Parathyroid adenoma (tissue), 2 donors: ENCODE measurements at regions not wholly inside any gene's neighbourhood (a gene's known extent, or its start where the extent isn't known, plus 50 kb on each side); places are given as distances from the start of the nearest gene placed in this dataset.

ENCODE experiments used
- H2AFZ ChIP-seq: fragments of 300-600 bp; sonication (generic); one replicate; pipeline ENCODE4 v1.7.0; 2017; ENCODE audit warnings: antibody characterized with exemption, mild to moderate bottlenecking
- H3K27ac ChIP-seq: fragments of 300-600 bp; sonication (generic); one replicate; pipeline ENCODE4 v1.7.0; 2017
- H3K27me3 ChIP-seq: fragments of 300-600 bp; sonication (generic); one replicate; pipeline ENCODE4 v1.7.0; 2017; ENCODE audit warnings: low read length; ENCODE audit not compliant: control insufficient read depth, insufficient read depth
- H3K36me3 ChIP-seq: fragments of 300-600 bp; sonication (generic); one replicate; pipeline ENCODE4 v1.7.0; 2017; ENCODE audit warnings: low read length; ENCODE audit not compliant: control insufficient read depth, insufficient read depth
- H3K4me1 ChIP-seq: fragments of 300-600 bp; sonication (generic); one replicate; pipeline ENCODE4 v1.7.0; 2017; ENCODE audit warnings: control low read depth
- H3K4me2 ChIP-seq: fragments of 300-600 bp; sonication (generic); one replicate; pipeline ENCODE4 v1.7.0; 2017; ENCODE audit warnings: low read length
- H3K4me3 ChIP-seq: fragments of 300-600 bp; sonication (generic); one replicate; pipeline ENCODE4 v1.7.0; 2017; ENCODE audit warnings: low read depth, low read length
- H3K79me2 ChIP-seq: fragments of 300-600 bp; sonication (generic); one replicate; pipeline ENCODE4 v1.7.0; 2017; ENCODE audit warnings: control low read depth
- H3K9ac ChIP-seq: fragments of 300-600 bp; sonication (generic); one replicate; pipeline ENCODE4 v1.7.0; 2017; ENCODE audit warnings: mild to moderate bottlenecking
- H3K9me3 ChIP-seq: fragments of 300-600 bp; sonication (generic); one replicate; pipeline ENCODE4 v1.7.0; 2017; ENCODE audit warnings: low read length; ENCODE audit not compliant: control insufficient read depth
- TF ChIP-seq, protein P1 (sequence below): fragments of 300-600 bp; sonication (generic); IDR thresholded peaks from one replicate; pipeline ENCODE4 v1.7.0; 2017; ENCODE audit warnings: antibody characterized with exemption, mild to moderate bottlenecking
- donor health status: primary hyperparathyroidism.

DNA sequence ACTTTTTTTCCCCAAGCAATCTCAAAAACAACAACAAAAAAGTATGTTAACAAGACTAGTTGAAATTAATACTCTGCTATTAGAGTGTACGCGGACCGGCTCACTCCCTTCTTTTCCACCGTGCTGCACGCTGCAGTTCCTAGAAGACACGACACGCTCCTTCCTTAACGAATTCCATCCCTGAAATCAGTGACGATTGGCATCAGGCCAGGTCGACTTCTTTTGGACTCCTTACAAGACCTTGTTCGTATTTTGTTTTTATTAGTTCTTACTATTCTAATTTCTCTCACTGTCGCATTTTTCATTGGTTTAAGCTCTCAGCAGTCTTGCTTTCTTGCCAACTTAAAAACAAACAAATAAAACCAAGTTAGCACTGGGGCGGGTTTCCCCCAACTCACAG lies 175.8 kb upstream of the PITX2 start:
- Histone ChIP-seq H3K9ac (no peak overlapping the region), H3K4me2 (no peak overlapping the region), H3K9me3 (peaks cover 2% of the 10 kb centered on the region), H3K36me3 (no peaks in the 10 kb centered on the region), H2AFZ (no peak overlapping the region), H3K4me1 (no peaks in the 10 kb centered on the region), H3K4me3 (no peak overlapping the region), H3K27me3 (no peaks in the 10 kb centered on the region), H3K27ac (no peak overlapping the region), H3K79me2 (no peaks in the 10 kb centered on the region)
- TF ChIP-seq, protein P1, sequence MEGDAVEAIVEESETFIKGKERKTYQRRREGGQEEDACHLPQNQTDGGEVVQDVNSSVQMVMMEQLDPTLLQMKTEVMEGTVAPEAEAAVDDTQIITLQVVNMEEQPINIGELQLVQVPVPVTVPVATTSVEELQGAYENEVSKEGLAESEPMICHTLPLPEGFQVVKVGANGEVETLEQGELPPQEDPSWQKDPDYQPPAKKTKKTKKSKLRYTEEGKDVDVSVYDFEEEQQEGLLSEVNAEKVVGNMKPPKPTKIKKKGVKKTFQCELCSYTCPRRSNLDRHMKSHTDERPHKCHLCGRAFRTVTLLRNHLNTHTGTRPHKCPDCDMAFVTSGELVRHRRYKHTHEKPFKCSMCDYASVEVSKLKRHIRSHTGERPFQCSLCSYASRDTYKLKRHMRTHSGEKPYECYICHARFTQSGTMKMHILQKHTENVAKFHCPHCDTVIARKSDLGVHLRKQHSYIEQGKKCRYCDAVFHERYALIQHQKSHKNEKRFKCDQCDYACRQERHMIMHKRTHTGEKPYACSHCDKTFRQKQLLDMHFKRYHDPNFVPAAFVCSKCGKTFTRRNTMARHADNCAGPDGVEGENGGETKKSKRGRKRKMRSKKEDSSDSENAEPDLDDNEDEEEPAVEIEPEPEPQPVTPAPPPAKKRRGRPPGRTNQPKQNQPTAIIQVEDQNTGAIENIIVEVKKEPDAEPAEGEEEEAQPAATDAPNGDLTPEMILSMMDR, result no peak

DNA sequence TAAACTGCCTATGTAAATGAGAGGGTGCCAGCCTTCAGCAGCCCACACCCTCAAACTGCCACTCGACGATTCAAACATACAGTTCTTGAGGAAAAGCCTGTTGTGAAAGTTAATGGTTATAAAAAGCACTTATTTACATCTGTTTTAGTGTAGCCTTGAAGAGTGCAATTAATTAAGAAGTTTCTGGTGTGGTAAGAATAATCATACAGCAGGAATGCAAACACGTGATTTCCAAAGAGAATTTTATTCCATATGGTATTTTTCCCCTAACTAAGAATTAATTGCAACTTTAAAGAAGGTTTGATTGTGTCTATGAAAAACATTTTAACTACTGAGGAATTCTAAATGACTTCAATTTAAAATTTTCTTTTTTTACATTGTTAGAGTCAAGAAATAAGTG lies 176.3 kb upstream of the PITX2 start:
- Histone ChIP-seq H3K9me3 (peaks cover 2% of the 10 kb centered on the region), H3K27ac (no peak overlapping the region), H3K79me2 (no peaks in the 10 kb centered on the region), H3K4me3 (no peak overlapping the region), H3K4me2 (no peak overlapping the region), H3K27me3 (no peaks in the 10 kb centered on the region), H3K4me1 (no peaks in the 10 kb centered on the region), H3K36me3 (no peaks in the 10 kb centered on the region), H2AFZ (no peak overlapping the region), H3K9ac (no peak overlapping the region)
- TF ChIP-seq, protein P1, result no peak

DNA sequence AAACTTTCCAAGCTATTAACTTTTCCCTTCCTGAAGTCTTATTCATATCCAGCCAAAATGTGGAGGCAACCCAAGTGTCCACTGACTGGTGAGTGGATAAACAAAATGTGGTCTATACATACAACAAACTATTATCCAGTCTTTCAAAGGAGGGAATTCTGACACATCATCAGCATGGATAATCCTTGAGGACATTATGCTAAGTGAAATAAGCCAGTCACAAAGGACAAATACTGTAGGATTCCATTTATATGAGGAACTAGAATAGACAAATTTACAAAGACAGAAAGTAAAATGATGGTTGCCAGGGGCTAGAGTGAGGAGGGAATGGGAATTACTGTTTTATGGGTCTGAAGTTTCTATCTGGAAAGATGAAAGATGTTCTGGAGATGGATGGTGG lies 178.7 kb upstream of the PITX2 start:
- H3K4me2 ChIP-seq, result no peak overlapping the region
- H3K9ac ChIP-seq, result no peak overlapping the region
- no peaks in the 10 kb centered on the region for H3K36me3 ChIP-seq
- H3K4me1 ChIP-seq, result no peaks in the 10 kb centered on the region
- no peak overlapping the region for H2AFZ ChIP-seq
- H3K79me2 ChIP-seq, result no peaks in the 10 kb centered on the region
- H3K27me3 ChIP-seq, result no peaks in the 10 kb centered on the region
- TF ChIP-seq, protein P1, result no peak
- H3K4me3 ChIP-seq, result no peak overlapping the region
- H3K27ac ChIP-seq, result no peak overlapping the region
- H3K9me3 ChIP-seq, result peaks cover 2% of the 10 kb centered on the region

DNA sequence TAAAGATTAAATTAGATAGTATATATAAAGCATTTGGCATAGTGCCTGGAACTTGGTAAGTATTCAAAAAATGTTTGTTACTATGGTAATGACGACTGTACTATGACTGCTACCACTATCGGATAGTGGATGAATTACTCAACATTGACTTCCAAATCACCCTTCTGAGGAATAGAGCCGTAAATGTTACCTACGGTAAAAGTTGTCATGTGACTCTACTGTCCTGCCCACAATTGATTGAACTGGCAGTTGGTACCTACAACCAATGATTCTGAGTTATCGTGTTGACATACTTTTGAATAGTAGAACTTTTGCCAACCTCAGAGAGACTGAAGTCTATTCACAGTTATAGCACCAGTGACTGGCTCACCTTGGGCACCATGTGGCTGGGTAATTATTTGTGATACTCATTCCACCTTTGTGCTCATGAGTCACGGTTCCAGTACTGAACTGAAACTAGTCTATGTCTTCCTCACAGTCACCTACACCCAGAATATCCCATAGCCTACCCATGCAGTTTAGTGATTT lies 185.5 kb upstream of the PITX2 start:
- H3K27me3 ChIP-seq, result no peaks in the 10 kb centered on the region
- TF ChIP-seq, protein P1, result no peak
- H3K36me3 ChIP-seq, result no peaks in the 10 kb centered on the region
- no peak overlapping the region for H3K4me2 ChIP-seq
- H3K9ac ChIP-seq, result no peak overlapping the region
- no peaks in the 10 kb centered on the region for H3K79me2 ChIP-seq
- H3K9me3 ChIP-seq, result no peaks in the 10 kb centered on the region
- no peak overlapping the region for H3K4me3 ChIP-seq
- H3K4me1 ChIP-seq, result no peaks in the 10 kb centered on the region
- no peak overlapping the region for H2AFZ ChIP-seq
- H3K27ac ChIP-seq, result no peak overlapping the region

DNA sequence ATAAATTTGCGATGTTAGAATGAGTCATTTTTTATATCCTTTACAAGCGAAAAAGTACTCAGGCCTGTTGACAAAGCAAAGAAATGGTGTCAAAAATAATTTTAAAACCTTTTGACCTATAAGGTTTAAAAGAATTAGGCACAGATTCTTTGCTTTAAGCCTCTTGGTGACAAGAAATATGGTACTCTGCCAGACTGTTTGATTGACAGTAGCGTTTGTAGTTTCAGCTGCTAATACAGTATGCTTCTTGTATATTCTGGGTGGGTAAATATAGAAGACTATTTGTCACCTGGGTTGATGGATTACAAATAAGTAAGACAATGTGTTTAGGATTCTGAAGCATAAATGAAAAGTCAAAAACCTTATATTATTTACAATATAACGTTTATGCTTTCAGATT lies 193.1 kb upstream of the PITX2 start:
- H3K4me1 ChIP-seq, result no peaks in the 10 kb centered on the region
- no peak overlapping the region for H3K4me2 ChIP-seq
- no peak overlapping the region for H2AFZ ChIP-seq
- no peaks in the 10 kb centered on the region for H3K36me3 ChIP-seq
- H3K27ac ChIP-seq, result no peak overlapping the region
- H3K27me3 ChIP-seq, result no peaks in the 10 kb centered on the region
- no peak overlapping the region for H3K9ac ChIP-seq
- no peaks in the 10 kb centered on the region for H3K79me2 ChIP-seq
- TF ChIP-seq, protein P1, result no peak
- H3K4me3 ChIP-seq, result no peak overlapping the region
- no peaks in the 10 kb centered on the region for H3K9me3 ChIP-seq
